H9 (cell line): ENCODE measurements at regions not wholly inside any gene's neighbourhood (a gene's known extent, or its start where the extent isn't known, plus 50 kb on each side); places are given as distances from the start of the nearest gene placed in this dataset.

Experiments
- DNase-seq: peaks from one replicate; pipeline ENCODE4 v3.0.0-alpha.2; 2017
- H2AFZ ChIP-seq: one replicate; pipeline ENCODE4 v1.6.1; 2013; ENCODE audit warnings: mild to moderate bottlenecking, low read length, control low read depth, moderate library complexity
- H2AK5ac ChIP-seq: 2 replicates; pipeline ENCODE4 v1.6.1; 2013; ENCODE audit warnings: low read length, control low read depth, mixed read lengths; ENCODE audit not compliant: insufficient read length
- H2BK120ac ChIP-seq: one replicate; pipeline ENCODE4 v1.6.1; 2013; ENCODE audit warnings: low read depth, mild to moderate bottlenecking, low read length, control low read depth, inconsistent platforms; ENCODE audit not compliant: poor library complexity, severe bottlenecking
- H2BK12ac ChIP-seq: 2 replicates; pipeline ENCODE4 v1.6.1; 2013; ENCODE audit warnings: low read length, control low read depth, mixed read lengths, low read depth; ENCODE audit not compliant: insufficient read length
- H2BK15ac ChIP-seq: 2 replicates; pipeline ENCODE4 v1.6.1; 2013; ENCODE audit warnings: low read depth, low read length, control low read depth
- H2BK20ac ChIP-seq: one replicate; pipeline ENCODE4 v1.6.1; 2013; ENCODE audit warnings: low read depth, mild to moderate bottlenecking, low read length, control low read depth, inconsistent platforms; ENCODE audit not compliant: poor library complexity, severe bottlenecking
- H2BK5ac ChIP-seq: 2 replicates; pipeline ENCODE4 v1.6.1; 2013; ENCODE audit warnings: low read length, control low read depth, mixed read lengths; ENCODE audit not compliant: insufficient read length
- H3K14ac ChIP-seq: 2 replicates; pipeline ENCODE4 v1.6.1; 2013; ENCODE audit warnings: low read length, control low read depth; ENCODE audit not compliant: insufficient read depth
- H3K18ac ChIP-seq: 2 replicates; pipeline ENCODE4 v1.6.1; 2013; ENCODE audit warnings: low read depth, mild to moderate bottlenecking, mixed read lengths, low read length, control low read depth; ENCODE audit not compliant: insufficient read length
- H3K23ac ChIP-seq: 2 replicates; pipeline ENCODE4 v1.6.1; 2013; ENCODE audit warnings: low read length, control low read depth, mixed read lengths, low read depth; ENCODE audit not compliant: insufficient read length
- H3K23me2 ChIP-seq: 2 replicates; pipeline ENCODE4 v1.6.1; 2013; ENCODE audit warnings: low read depth, mild to moderate bottlenecking, mixed read lengths, low read length, control low read depth; ENCODE audit not compliant: insufficient read length, poor library complexity, severe bottlenecking
- H3K27ac ChIP-seq: 2 replicates; pipeline ENCODE4 v1.5.1; 2013; ENCODE audit warnings: low read length, control low read depth, mixed read lengths, low read depth; ENCODE audit not compliant: insufficient read length
- H3K27me3 ChIP-seq: 2 replicates; pipeline ENCODE4 v1.6.1; 2013; ENCODE audit warnings: low read length, control low read depth, inconsistent platforms; ENCODE audit not compliant: insufficient read depth
- H3K4ac ChIP-seq: 2 replicates; pipeline ENCODE4 v1.6.1; 2013; ENCODE audit warnings: low read depth, mild to moderate bottlenecking, control low read depth, inconsistent platforms, low read length, moderate library complexity
- H3K4me1 ChIP-seq: 2 replicates; pipeline ENCODE4 v1.6.1; 2013; ENCODE audit warnings: low read length, control low read depth, inconsistent platforms; ENCODE audit not compliant: insufficient read depth
- H3K4me2 ChIP-seq: 2 replicates; pipeline ENCODE4 v1.6.1; 2013; ENCODE audit warnings: low read length, control low read depth, mixed read lengths; ENCODE audit not compliant: insufficient read length, insufficient read depth
- H3K56ac ChIP-seq: 2 replicates; pipeline ENCODE4 v1.6.1; 2013; ENCODE audit warnings: low read depth, mild to moderate bottlenecking, mixed read lengths, low read length, control low read depth; ENCODE audit not compliant: insufficient read length
- H3K79me1 ChIP-seq: 2 replicates; pipeline ENCODE4 v1.6.1; 2013; ENCODE audit warnings: low read depth, mild to moderate bottlenecking, moderate library complexity, low read length, control low read depth, inconsistent platforms; ENCODE audit not compliant: insufficient read depth, poor library complexity, severe bottlenecking
- H3K79me2 ChIP-seq: 2 replicates; pipeline ENCODE4 v1.6.1; 2013; ENCODE audit warnings: low read length, control low read depth, inconsistent platforms; ENCODE audit not compliant: insufficient read depth
- H3K9ac ChIP-seq: 2 replicates; pipeline ENCODE4 v1.6.1; 2013; ENCODE audit warnings: low read length, control low read depth, mixed read lengths; ENCODE audit not compliant: insufficient read length; ENCODE audit errors: extremely low read depth
- H3K9me3 ChIP-seq: one replicate; pipeline ENCODE4 v1.6.1; 2013; ENCODE audit warnings: low read depth, low read length, inconsistent platforms; ENCODE audit not compliant: control insufficient read depth
- H3T11ph ChIP-seq: one replicate; pipeline ENCODE4 v1.6.1; 2013; ENCODE audit warnings: mild to moderate bottlenecking, low read length, control low read depth, inconsistent platforms
- H4K20me1 ChIP-seq: one replicate; pipeline ENCODE4 v1.6.1; 2013; ENCODE audit not compliant: control insufficient read depth, insufficient read length, insufficient read depth
- H4K5ac ChIP-seq: 2 replicates; pipeline ENCODE4 v1.6.1; 2013; ENCODE audit warnings: low read depth, mild to moderate bottlenecking, mixed read lengths, low read length, control low read depth; ENCODE audit not compliant: insufficient read length
- H4K8ac ChIP-seq: replicated peaks from 2 replicates; pipeline ENCODE4 v1.6.1; 2013; ENCODE audit warnings: low read length, control low read depth, mixed read lengths, low read depth; ENCODE audit not compliant: insufficient read length
- H4K91ac ChIP-seq: 2 replicates; pipeline ENCODE4 v1.6.1; 2013; ENCODE audit warnings: low read depth, mild to moderate bottlenecking, moderate library complexity, mixed read lengths, low read length, control low read depth; ENCODE audit not compliant: insufficient read length
- H3K27ac Mint-ChIP-seq, 3 experiments: 2 replicates in 2 of 3; 3 replicates in 1 of 3; pipeline ENCODE4 v1.8.0; 2020 to 2021; ENCODE audit warnings: mixed read lengths in 3 of 3, mild to moderate bottlenecking in 1 of 3, moderate library complexity in 1 of 3
- H3K27me3 Mint-ChIP-seq: 2 replicates; pipeline ENCODE4 v1.8.0; 2021; ENCODE audit warnings: low read depth, mild to moderate bottlenecking, moderate library complexity, mixed read lengths
- H3K36me3 Mint-ChIP-seq, 3 experiments: 2 replicates in 2 of 3; 3 replicates in 1 of 3; pipeline ENCODE4 v1.8.0; 2020 to 2021; ENCODE audit warnings: low read depth in 3 of 3, mixed read lengths in 3 of 3; ENCODE audit not compliant: insufficient read depth in 1 of 3
- H3K4me1 Mint-ChIP-seq, 2 experiments: 2 replicates each; pipeline ENCODE4 v1.8.0; 2020; ENCODE audit warnings: mixed read lengths in 2 of 2
- H3K4me3 Mint-ChIP-seq, 2 experiments: 2 replicates in 1 of 2; 3 replicates in 1 of 2; pipeline ENCODE4 v1.8.0; 2020 to 2021; ENCODE audit warnings: mild to moderate bottlenecking in 2 of 2, mixed read lengths in 2 of 2, moderate library complexity in 1 of 2
- H3K9me3 Mint-ChIP-seq, 2 experiments: 2 replicates in 1 of 2; 3 replicates in 1 of 2; pipeline ENCODE4 v1.8.0; 2020; ENCODE audit warnings: mild to moderate bottlenecking in 2 of 2, mixed read lengths in 2 of 2, moderate library complexity in 1 of 2
- WGBS: extraction: QIAGEN DNeasy Blood & Tissue Kit; methylation state at CpG from one replicate; pipeline ENCODE4 v1.1.7; 2013; ENCODE audit warnings: missing lambda C conversion rate, low lambda C conversion rate, mixed read lengths; ENCODE audit not compliant: insufficient read length; ENCODE audit errors: extremely low coverage; 5-methylcytosine and 5-hydroxymethylcytosine counted together
- TF ChIP-seq, protein P1 (sequence below): fragments of 200-600 bp; sonication (generic); conservative IDR thresholded peaks from 3 replicates; pipeline ENCODE4 v1.8.0; 2021; ENCODE audit warnings: antibody characterized with exemption, mild to moderate bottlenecking

DNA sequence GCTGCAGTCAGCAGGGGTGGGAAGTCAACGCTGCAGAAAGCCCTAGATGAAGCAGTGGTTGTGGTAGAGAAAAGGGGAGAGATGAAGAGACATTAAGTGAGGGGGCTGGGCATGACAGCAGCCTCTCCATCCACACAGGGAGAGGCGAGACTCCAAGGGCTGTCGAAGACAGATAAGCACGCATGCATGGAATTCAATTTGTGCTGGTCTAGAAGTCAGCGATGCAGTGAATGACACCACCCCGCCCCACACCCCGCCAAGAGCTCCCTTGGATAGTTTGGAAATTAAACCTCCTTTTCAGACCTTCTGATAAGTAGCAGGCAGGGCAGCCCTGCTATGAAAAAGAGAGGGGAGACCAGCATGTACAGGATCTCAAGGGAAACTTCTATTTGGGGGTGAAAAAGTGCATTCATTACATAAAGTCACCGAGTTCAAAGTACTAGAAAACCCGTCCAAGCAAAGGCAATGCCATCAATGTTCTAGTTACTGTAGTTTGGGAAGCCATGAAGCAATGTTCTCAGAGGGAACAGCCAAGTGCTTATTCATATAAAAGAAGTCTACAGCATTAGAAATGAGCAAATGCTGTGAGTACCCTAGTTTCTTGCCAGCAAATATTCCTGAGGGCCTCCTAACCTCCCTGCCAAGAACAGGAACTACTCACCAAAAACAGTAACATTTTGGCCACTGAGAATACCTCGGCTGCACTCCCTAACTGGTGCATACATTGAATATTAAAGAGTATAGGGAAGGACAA is 152.3 kb upstream of the ANXA10 start:
- Histone ChIP-seq H3T11ph (no peak overlapping the region), H3K9me3 (no peaks in the 10 kb centered on the region), H3K27ac (no peak overlapping the region), H2BK15ac (no peak overlapping the region), H4K8ac (no peak overlapping the region), H3K14ac (no peak overlapping the region), H3K56ac (no peak overlapping the region), H2BK12ac (no peak overlapping the region), H4K91ac (no peak overlapping the region), H3K79me1 (no peaks in the 10 kb centered on the region), H3K4ac (no peak overlapping the region), H3K23me2 (no peaks in the 10 kb centered on the region), H3K4me2 (no peak overlapping the region), H2AK5ac (no peak overlapping the region), H3K27me3 (no peaks in the 10 kb centered on the region), H4K20me1 (no peaks in the 10 kb centered on the region), H4K5ac (no peak overlapping the region), H2BK20ac (no peak overlapping the region), H3K23ac (no peak overlapping the region), H3K4me1 (no peaks in the 10 kb centered on the region), H2BK120ac (no peak overlapping the region), H2AFZ (no peak overlapping the region), H3K18ac (no peak overlapping the region), H3K9ac (no peak overlapping the region), H3K79me2 (no peaks in the 10 kb centered on the region), H2BK5ac (no peak overlapping the region)
- TF ChIP-seq, protein P1, sequence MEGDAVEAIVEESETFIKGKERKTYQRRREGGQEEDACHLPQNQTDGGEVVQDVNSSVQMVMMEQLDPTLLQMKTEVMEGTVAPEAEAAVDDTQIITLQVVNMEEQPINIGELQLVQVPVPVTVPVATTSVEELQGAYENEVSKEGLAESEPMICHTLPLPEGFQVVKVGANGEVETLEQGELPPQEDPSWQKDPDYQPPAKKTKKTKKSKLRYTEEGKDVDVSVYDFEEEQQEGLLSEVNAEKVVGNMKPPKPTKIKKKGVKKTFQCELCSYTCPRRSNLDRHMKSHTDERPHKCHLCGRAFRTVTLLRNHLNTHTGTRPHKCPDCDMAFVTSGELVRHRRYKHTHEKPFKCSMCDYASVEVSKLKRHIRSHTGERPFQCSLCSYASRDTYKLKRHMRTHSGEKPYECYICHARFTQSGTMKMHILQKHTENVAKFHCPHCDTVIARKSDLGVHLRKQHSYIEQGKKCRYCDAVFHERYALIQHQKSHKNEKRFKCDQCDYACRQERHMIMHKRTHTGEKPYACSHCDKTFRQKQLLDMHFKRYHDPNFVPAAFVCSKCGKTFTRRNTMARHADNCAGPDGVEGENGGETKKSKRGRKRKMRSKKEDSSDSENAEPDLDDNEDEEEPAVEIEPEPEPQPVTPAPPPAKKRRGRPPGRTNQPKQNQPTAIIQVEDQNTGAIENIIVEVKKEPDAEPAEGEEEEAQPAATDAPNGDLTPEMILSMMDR = no peak
- Mint-ChIP-seq H3K4me1 (peaks cover 11 to 15% of the 10 kb centered on the region in 2 experiments), H3K27me3 (no peaks in the 10 kb centered on the region), H3K27ac (no peak overlapping the region; a peak in 2 of 7 replicates), H3K9me3 (no peaks in the 10 kb centered on the region), H3K4me3 (no peak overlapping the region), H3K36me3 (no peaks in the 10 kb centered on the region)
- no peak for DNase-seq
- no CpG with 5 or more reads among the region's 10 CpGs for WGBS
